GM12878 (cell line): ENCODE measurements at regions not wholly inside any gene's neighbourhood (a gene's known extent, or its start where the extent isn't known, plus 50 kb on each side); places are given as distances from the start of the nearest gene placed in this dataset.

ENCODE experiments used
- ATAC-seq: fragments of 200-7000 bp; cut with Tn5 transposase; 3 replicates; pipeline ENCODE4 v1.9.1; 2020; ENCODE audit warnings: mild to moderate bottlenecking, moderate library complexity
- BruUV-seq: library from RNA; stranded (reverse); fragments of 400-500 nt; replicated peaks from 2 replicates; lab custom pipeline; 2021; lab: Mats Ljungman, UMichigan
- CTCF ChIA-PET: fragments of 300-600 bp; sonication (Branson Sonifier 250); formaldehyde crosslinking; extraction: SDS; loops from one replicate; lab custom pipeline; 2021; ENCODE audit warnings: inconsistent platforms; lab: Yijun Ruan, JAX
- POLR2A ChIA-PET: fragments of 350-600 bp; formaldehyde crosslinking; extraction: SDS; loops from one replicate; lab custom pipeline; 2021; ENCODE audit warnings: inconsistent platforms; lab: Charles Lee
- RAD21 ChIA-PET: fragments of 300-600 bp; sonication (Branson Sonifier 250); formaldehyde crosslinking; loops from one replicate; lab custom pipeline; 2023; ENCODE audit warnings: antibody characterized with exemption; ENCODE audit not compliant: unreplicated experiment; lab: Charles Lee
- SMC1A ChIA-PET: fragments of 300-600 bp; sonication (Branson Sonifier 250); formaldehyde crosslinking; loops from one replicate; lab custom pipeline; 2023; ENCODE audit not compliant: unreplicated experiment, uncharacterized antibody; lab: Charles Lee
- DNase-seq: peaks from one replicate; pipeline ENCODE4 v3.0.0-alpha.2; 2011; ENCODE audit warnings: low read depth, low spot score
- FAIRE-seq: peaks from 3 replicates; lab custom pipeline; 2011; peaks lifted over from hg19 to GRCh38; lab: Jason Lieb, UNC
- H2AFZ ChIP-seq: 2 replicates; pipeline ENCODE4 v1.6.0; 2011; ENCODE audit warnings: low read depth, low read length, control low read depth; ENCODE audit not compliant: control insufficient read depth
- H3K27ac ChIP-seq: 2 replicates; pipeline ENCODE4 v1.5.1; 2011; ENCODE audit warnings: control low read depth; ENCODE audit not compliant: control insufficient read depth, insufficient read depth
- H3K27me3 ChIP-seq, 2 experiments: replicated peaks in 1 of 2; 2 replicates each; pipeline versions ENCODE4 v1.6.0 to v1.6.1; 2011; ENCODE audit warnings: low read length in 1 of 2; ENCODE audit not compliant: control insufficient read depth in 2 of 2, insufficient read depth in 2 of 2
- H3K36me3 ChIP-seq, 2 experiments: 2 replicates each; pipeline ENCODE4 v1.5.1; 2011; ENCODE audit warnings: low read length in 1 of 2; ENCODE audit not compliant: control insufficient read depth in 2 of 2, insufficient read depth in 2 of 2
- H3K4me1 ChIP-seq: 2 replicates; pipeline ENCODE4 v1.6.1; 2011; ENCODE audit warnings: mild to moderate bottlenecking, low read length, moderate library complexity, mixed read lengths; ENCODE audit not compliant: control insufficient read depth, insufficient read depth
- H3K4me2 ChIP-seq: 2 replicates; pipeline ENCODE4 v1.6.0; 2011; ENCODE audit warnings: control low read depth; ENCODE audit not compliant: control insufficient read depth, insufficient read depth
- H3K4me3 ChIP-seq: fragments of 200-600 bp; sonication (generic); 2 replicates; pipeline ENCODE4 v1.5.1; 2016
- H3K79me2 ChIP-seq: 2 replicates; pipeline ENCODE4 v1.6.0; 2011; ENCODE audit warnings: low read length; ENCODE audit not compliant: control insufficient read depth, insufficient read depth
- H3K9ac ChIP-seq: 2 replicates; pipeline ENCODE4 v1.8.0; 2011; ENCODE audit warnings: low read length, control low read depth, mixed read lengths; ENCODE audit not compliant: control insufficient read depth, insufficient read depth
- H3K9me3 ChIP-seq: replicated peaks from 3 replicates; pipeline ENCODE4 v1.5.1; 2011; ENCODE audit warnings: mild to moderate bottlenecking, low read length; ENCODE audit not compliant: control insufficient read depth, insufficient read depth
- H4K20me1 ChIP-seq: 2 replicates; pipeline ENCODE4 v1.6.0; 2011; ENCODE audit not compliant: control insufficient read depth, insufficient read depth
- ATF2 ChIP-seq: IDR thresholded peaks from 2 replicates; pipeline ENCODE4 v1.6.1; 2012; ENCODE audit warnings: low read length, inconsistent platforms
- ATF7 ChIP-seq: fragments of 450-650 bp; IDR thresholded peaks from 2 replicates; pipeline ENCODE4 v1.6.1; 2016; ENCODE audit warnings: low read depth, mild to moderate bottlenecking
- BCL11A ChIP-seq: IDR thresholded peaks from 2 replicates; pipeline ENCODE4 v1.6.1; 2011; ENCODE audit warnings: low read depth, low read length
- CREB1 ChIP-seq: IDR thresholded peaks from 2 replicates; pipeline ENCODE4 v1.6.1; 2012; ENCODE audit warnings: low read depth, mild to moderate bottlenecking, inconsistent platforms
- CREM ChIP-seq: IDR thresholded peaks from 2 replicates; pipeline ENCODE4 v1.6.1; 2014; ENCODE audit warnings: antibody characterized with exemption, low read depth
- FOXM1 ChIP-seq: IDR thresholded peaks from 2 replicates; pipeline ENCODE4 v1.6.1; 2012; ENCODE audit warnings: low read depth, mild to moderate bottlenecking, inconsistent platforms, low read length, moderate library complexity
- JUNB ChIP-seq: IDR thresholded peaks from 2 replicates; pipeline ENCODE4 v1.6.1; 2016; ENCODE audit warnings: antibody characterized with exemption, mild to moderate bottlenecking
- NFIC ChIP-seq: IDR thresholded peaks from 2 replicates; pipeline ENCODE4 v1.6.1; 2012; ENCODE audit warnings: low read depth, mild to moderate bottlenecking, inconsistent platforms, low read length, moderate library complexity
- RELB ChIP-seq: fragments of 450-650 bp; IDR thresholded peaks from 2 replicates; pipeline ENCODE4 v1.6.1; 2017; ENCODE audit warnings: low read depth, mild to moderate bottlenecking, moderate library complexity
- REST ChIP-seq: IDR thresholded peaks from 2 replicates; pipeline ENCODE4 v1.6.1; 2012; ENCODE audit warnings: mild to moderate bottlenecking, low read depth, low read length
- RUNX3 ChIP-seq: IDR thresholded peaks from 2 replicates; pipeline ENCODE4 v1.6.1; 2012; ENCODE audit warnings: low read length, inconsistent platforms
- STAT1 ChIP-seq: fragments of 450-650 bp; conservative IDR thresholded peaks from 2 replicates; pipeline ENCODE4 v1.6.1; 2014; ENCODE audit warnings: antibody characterized with exemption, mild to moderate bottlenecking
- WGBS: methylation state at CpG from one replicate; pipeline ENCODE4 v1.1.6; 2016; ENCODE audit warnings: low lambda C conversion rate; ENCODE audit not compliant: insufficient replicate concordance, insufficient coverage; ENCODE audit errors: missing lambda C conversion rate; 5-methylcytosine and 5-hydroxymethylcytosine counted together
- in situ Hi-C: fragments of 300-500 bp; cut with MboI; formaldehyde crosslinking; loops from 9 replicates; pipeline ENCODE4 v1.14.3; 2018; ENCODE audit warnings: mixed read lengths
- intact Hi-C: fragments of 100-400 bp; cut with micrococcal nuclease; formaldehyde crosslinking; loops from one replicate; pipeline ENCODE4 v1.14.2; 2022; ENCODE audit not compliant: unreplicated experiment

GRCh38 chr4:156190615-156191014 lies 236.9 kb upstream of the CTSO start:
- BruUV-seq = no TSS peak
- H3K4me3 ChIP-seq = no peak overlapping the region
- H3K4me2 ChIP-seq = no peak overlapping the region
- FAIRE-seq (no peak), DNase-seq (no peak), ATAC-seq (peak; percentile 63)
- 67% methylated on average over 1 of the region's 1 CpG for WGBS
- H3K4me1 ChIP-seq = no peaks in the 10 kb centered on the region
- H3K9ac ChIP-seq = no peak overlapping the region
- H2AFZ ChIP-seq = no peak overlapping the region
- H3K9me3 ChIP-seq = no peaks in the 10 kb centered on the region
- H4K20me1 ChIP-seq = no peaks in the 10 kb centered on the region
- CTCF ChIA-PET = interaction anchor here (1.2 to 1.5 kb wide), 3 partner anchors 15 to 772 kb away, joined by 3 to 4 read pairs (median 3); no protein-coding TSS in a partner anchor
- no peaks in the 10 kb centered on the region for H3K27me3 ChIP-seq
- no peaks in the 10 kb centered on the region for H3K79me2 ChIP-seq
- POLR2A ChIA-PET = no interaction called here
- intact Hi-C loops = no loop called here
- SMC1A ChIA-PET = interaction anchor here (1.4 to 3.5 kb wide), 4 partner anchors 11 to 62 kb away, joined by 3 to 25 read pairs (median 6); no protein-coding TSS in a partner anchor
- no peak overlapping the region for H3K27ac ChIP-seq
- no peaks in the 10 kb centered on the region for H3K36me3 ChIP-seq
- in situ Hi-C loops = no loop called here
- peak; percentile 80 for TF ChIP-seq JUNB
- TF ChIP-seq NFIC = peak; percentile 57; the same call in 1 of the 2 replicates
- no peak for TF ChIP-seq BCL11A
- no peak for TF ChIP-seq RELB
- TF ChIP-seq REST = no peak
- TF ChIP-seq ATF2 = 0 out of 2 replicates have a peak, but pooled peaks have one; percentile 31
- TF ChIP-seq CREB1 = peak; percentile 69; the same call in 1 of the 2 replicates
- TF ChIP-seq RUNX3 = peak; percentile 75
- 0 out of 2 replicates have a peak, but pooled peaks have one; percentile 9 for TF ChIP-seq ATF7
- TF ChIP-seq FOXM1 = peak; percentile 21; the same call in 1 of the 2 replicates
- TF ChIP-seq STAT1 = no peak
- TF ChIP-seq CREM = 0 out of 2 replicates have a peak, but pooled peaks have one; percentile 45
- TF ChIP-seq, all 136 proteins: peak for 8
- RAD21 ChIA-PET = interaction anchor here (1.1 kb wide), 1 partner anchor 13 kb away, joined by 4 read pairs; no protein-coding TSS in a partner anchor
